Lung (tissue), 11 donors: ENCODE measurements at regions not wholly inside any gene's neighbourhood (a gene's known extent, or its start where the extent isn't known, plus 50 kb on each side); places are given as distances from the start of the nearest gene placed in this dataset.
"Not testable (repeated sequence)": the region's sequence is repeated elsewhere in the genome, so short reads cannot be mapped to it uniquely, and the experiment has no call there.

Experiments used
- ATAC-seq: fragments of 200-7000 bp; cut with Tn5 transposase; one replicate; pipeline ENCODE4 v1.9.1; 2020; ENCODE audit warnings: moderate number of reproducible peaks; ENCODE audit not compliant: insufficient read depth, low FRiP score
- DNase-seq, 3 donors: peaks; one replicate each; pipeline ENCODE4 v3.0.0-alpha.2; 2013 to 2017
- H3K27ac ChIP-seq, 2 donors: one replicate each; pipeline ENCODE4 v1.5.1; 2013; ENCODE audit warnings: mild to moderate bottlenecking in 2 of 2, moderate library complexity in 2 of 2, control low read depth in 1 of 2, inconsistent platforms in 1 of 2, low read depth in 1 of 2, low read length in 1 of 2
- H3K27me3 ChIP-seq, 3 donors: one replicate each; pipeline ENCODE4 v1.5.1; 2013; ENCODE audit warnings: low read length in 2 of 3; ENCODE audit not compliant: control insufficient read depth in 3 of 3, insufficient read depth in 3 of 3
- H3K36me3 ChIP-seq, 4 donors: one replicate each; pipeline ENCODE4 v1.5.1; 2013; ENCODE audit warnings: low read length in 4 of 4, mild to moderate bottlenecking in 1 of 4, moderate library complexity in 1 of 4; ENCODE audit not compliant: control insufficient read depth in 4 of 4, insufficient read depth in 4 of 4
- H3K4me1 ChIP-seq, 5 donors: one replicate each; pipeline ENCODE4 v1.5.1; 2013; ENCODE audit warnings: low read length in 5 of 5, mild to moderate bottlenecking in 2 of 5, moderate library complexity in 1 of 5; ENCODE audit not compliant: control insufficient read depth in 5 of 5, insufficient read depth in 5 of 5
- H3K4me3 ChIP-seq: one replicate; pipeline ENCODE4 v1.5.1; 2013; ENCODE audit warnings: mild to moderate bottlenecking, control low read depth, moderate library complexity
- H3K9ac ChIP-seq, 2 donors: one replicate each; pipeline ENCODE4 v1.5.1; 2013; ENCODE audit warnings: low read length in 2 of 2, control low read depth in 1 of 2; ENCODE audit not compliant: insufficient read depth in 1 of 2
- H3K9me3 ChIP-seq, 4 donors: one replicate each; pipeline ENCODE4 v1.5.1; 2013; ENCODE audit warnings: low read length in 3 of 4, mild to moderate bottlenecking in 1 of 4, moderate library complexity in 1 of 4; ENCODE audit not compliant: control insufficient read depth in 4 of 4, insufficient read depth in 3 of 4
- CTCF ChIP-seq: IDR thresholded peaks from 2 replicates; pipeline ENCODE4 v1.5.1; 2012; ENCODE audit warnings: mild to moderate bottlenecking; ENCODE audit errors: control extremely low read depth, extremely low read depth
- WGBS, 2 donors: extraction: QIAGEN DNeasy Blood & Tissue Kit; methylation state at CpG; one replicate each; pipeline ENCODE4 v1.1.7; 2013; 5-methylcytosine and 5-hydroxymethylcytosine counted together
- donor health status: control.
- donor health status: control.
- donor health status: Bipolar disorder and iron deficiency.
- donor health status: healthy.
- donor health status: DM: yes; HTN: yes; CAD: no.

GRCh38 chr22:25311924-25312323 lies 92.5 kb downstream of the CRYBB2 start:
- ATAC-seq, H3K36me3 ChIP-seq, H3K9ac ChIP-seq, H3K27ac ChIP-seq, H3K4me1 ChIP-seq, H3K27me3 ChIP-seq, H3K9me3 ChIP-seq, DNase-seq, H3K4me3 ChIP-seq: not testable (repeated sequence)
- 57 to 62% methylated on average over 1 to 2 of the region's 5 CpGs for WGBS, 2 donors

- H3K9me3 ChIP-seq = no peaks in the 10 kb centered on the region
- H3K27ac ChIP-seq = no peak overlapping the region
- H3K36me3 ChIP-seq = no peaks in the 10 kb centered on the region
- DNase-seq = no peak
- no peak for ATAC-seq
- no peaks in the 10 kb centered on the region for H3K4me1 ChIP-seq
- 87 to 89% methylated on average over 15 of the region's 15 CpGs for WGBS, 2 donors
- H3K9ac ChIP-seq = no peak overlapping the region
- TF ChIP-seq CTCF = no peak
- no peak overlapping the region for H3K4me3 ChIP-seq
- no peaks in the 10 kb centered on the region for H3K27me3 ChIP-seq
Observed at GRCh38 chr22:25318081-25318823, 98.8 kb downstream of the CRYBB2 start.

GRCh38 chr22:25327018-25327755 lies 107.7 kb downstream of the CRYBB2 start:
- DNase-seq = no peak
- Histone ChIP-seq H3K4me3 (no peak overlapping the region), H3K9ac (no peak overlapping the region), H3K27me3 (no peaks in the 10 kb centered on the region), H3K9me3 (peaks cover 0 to 2% (median 0%) of the 10 kb centered on the region in 4 donors), H3K36me3 (no peaks in the 10 kb centered on the region), H3K27ac (no peak overlapping the region), H3K4me1 (no peaks in the 10 kb centered on the region)
- 83 to 89% methylated on average over 16 of the region's 17 CpGs for WGBS, 2 donors
- TF ChIP-seq CTCF = no peak
- no peak for ATAC-seq

GRCh38 chr22:25331050-25331449 lies 111.6 kb downstream of the CRYBB2 start:
- Histone ChIP-seq H3K9me3 (peaks cover 0 to 5% (median 0%) of the 10 kb centered on the region in 4 donors), H3K9ac (no peak overlapping the region), H3K27ac (no peak overlapping the region), H3K36me3 (no peaks in the 10 kb centered on the region), H3K4me3 (no peak overlapping the region), H3K4me1 (no peaks in the 10 kb centered on the region), H3K27me3 (no peaks in the 10 kb centered on the region)
- TF ChIP-seq CTCF = no peak
- 92 to 100% methylated on average over 4 of the region's 4 CpGs for WGBS, 2 donors
- no peak for ATAC-seq
- DNase-seq = no peak

GRCh38 chr22:25331911-25332310 lies 112.5 kb downstream of the CRYBB2 start:
- H3K36me3 ChIP-seq, DNase-seq, H3K9ac ChIP-seq, H3K27me3 ChIP-seq, H3K4me3 ChIP-seq, H3K27ac ChIP-seq, H3K4me1 ChIP-seq, H3K9me3 ChIP-seq, ATAC-seq: not testable (repeated sequence)
- 81 to 95% methylated on average over 5 of the region's 5 CpGs for WGBS, 2 donors
